Naive B cell (primary cell): ENCODE measurements at regions not wholly inside any gene's neighbourhood (a gene's known extent, or its start where the extent isn't known, plus 50 kb on each side); places are given as distances from the start of the nearest gene placed in this dataset.
A peak's percentile ranks its signal among the peaks of the same experiment; 100 is the strongest.
"Not testable (repeated sequence)": the region's sequence is repeated elsewhere in the genome, so short reads cannot be mapped to it uniquely, and the experiment has no call there.

ENCODE experiments used
- ATAC-seq, 2 donors: fragments of 150-1000 bp; cut with Tn5 transposase; 2 replicates each; pipeline ENCODE4 v1.10.0; 2021; ENCODE audit warnings: low read depth in 2 of 2, mild to moderate bottlenecking in 2 of 2, moderate library complexity in 2 of 2
- DNase-seq: peaks from one replicate; pipeline ENCODE4 v3.0.0; 2022
- H3K27ac Mint-ChIP-seq, 6 donors: one replicate each; pipeline ENCODE4 v1.8.0; 2020 to 2022; ENCODE audit warnings: mild to moderate bottlenecking in 6 of 6, mixed read lengths in 6 of 6, moderate library complexity in 5 of 6, inconsistent platforms in 2 of 6
- H3K27me3 Mint-ChIP-seq, 3 donors: one replicate each; pipeline ENCODE4 v1.8.0; 2021 to 2022; ENCODE audit warnings: mixed read lengths in 3 of 3, mild to moderate bottlenecking in 1 of 3
- H3K36me3 Mint-ChIP-seq, 2 donors: one replicate each; pipeline ENCODE4 v1.8.0; 2020 to 2022; ENCODE audit warnings: mixed read lengths in 2 of 2, inconsistent platforms in 1 of 2, mild to moderate bottlenecking in 1 of 2
- H3K4me1 Mint-ChIP-seq, 3 donors: one replicate each; pipeline ENCODE4 v1.8.0; 2020 to 2022; ENCODE audit warnings: mixed read lengths in 3 of 3, inconsistent platforms in 1 of 3, mild to moderate bottlenecking in 1 of 3, moderate library complexity in 1 of 3
- H3K4me3 Mint-ChIP-seq, 8 donors: one replicate each; pipeline ENCODE4 v1.8.0; 2020 to 2022; ENCODE audit warnings: mild to moderate bottlenecking in 8 of 8, mixed read lengths in 8 of 8, moderate library complexity in 8 of 8, inconsistent platforms in 2 of 8
- H3K9me3 Mint-ChIP-seq, 7 donors: one replicate each; pipeline ENCODE4 v1.8.0; 2020 to 2022; ENCODE audit warnings: mixed read lengths in 7 of 7, mild to moderate bottlenecking in 5 of 7, inconsistent platforms in 2 of 7, moderate library complexity in 1 of 7

GRCh38 chr4:44985938-44986337, 259.6 kb upstream of the GNPDA2 start:
- no peaks in the 10 kb centered on the region for H3K36me3 Mint-ChIP-seq

GRCh38 chr4:44985152-44985551, 258.8 kb upstream of the GNPDA2 start:
- H3K36me3 Mint-ChIP-seq = no peaks in the 10 kb centered on the region
- no peaks in the 10 kb centered on the region for H3K4me1 Mint-ChIP-seq
- no peak overlapping the region for H3K27ac Mint-ChIP-seq
- H3K4me3 Mint-ChIP-seq = no peak overlapping the region
- ATAC-seq (no peak), DNase-seq (no peak)
- peaks cover 0 to 11% (median 3%) of the 10 kb centered on the region in 7 donors for H3K9me3 Mint-ChIP-seq
- H3K27me3 Mint-ChIP-seq = no peaks in the 10 kb centered on the region

More at GRCh38 chr4:44985938-44986337, 259.6 kb upstream of the GNPDA2 start:
- Mint-ChIP-seq H3K27me3 (no peaks in the 10 kb centered on the region), H3K9me3 (peaks cover 0 to 11% (median 3%) of the 10 kb centered on the region in 7 donors), H3K4me1 (no peaks in the 10 kb centered on the region), H3K4me3 (no peak overlapping the region), H3K27ac (no peak overlapping the region)
- no peak for ATAC-seq
- no peak for DNase-seq

DNA sequence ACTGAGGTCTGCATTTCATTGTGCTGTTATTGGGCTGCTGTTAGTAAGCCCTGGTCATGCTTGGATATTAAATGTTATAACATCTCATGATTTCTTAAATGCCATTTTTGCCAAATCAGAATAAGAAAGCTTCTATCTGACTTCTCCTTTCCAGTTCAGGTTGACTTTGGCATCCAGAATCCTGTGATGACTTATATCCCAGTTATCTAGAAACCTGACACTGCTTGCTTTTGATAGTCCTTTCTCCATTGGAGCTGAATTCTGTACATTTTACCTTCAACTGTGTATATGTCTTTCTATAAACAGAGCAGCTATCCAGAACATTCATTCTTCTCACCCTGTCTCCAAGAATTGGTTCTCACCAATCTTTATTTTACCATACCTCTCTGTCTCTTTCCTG, 257.7 kb upstream of the GNPDA2 start:
- ATAC-seq (no peak), DNase-seq (no peak)
- Mint-ChIP-seq H3K4me1 (no peaks in the 10 kb centered on the region), H3K27me3 (no peaks in the 10 kb centered on the region), H3K36me3 (no peaks in the 10 kb centered on the region), H3K9me3 (peaks cover 0 to 10% (median 4%) of the 10 kb centered on the region in 7 donors), H3K4me3 (no peak overlapping the region), H3K27ac (no peak overlapping the region)

DNA sequence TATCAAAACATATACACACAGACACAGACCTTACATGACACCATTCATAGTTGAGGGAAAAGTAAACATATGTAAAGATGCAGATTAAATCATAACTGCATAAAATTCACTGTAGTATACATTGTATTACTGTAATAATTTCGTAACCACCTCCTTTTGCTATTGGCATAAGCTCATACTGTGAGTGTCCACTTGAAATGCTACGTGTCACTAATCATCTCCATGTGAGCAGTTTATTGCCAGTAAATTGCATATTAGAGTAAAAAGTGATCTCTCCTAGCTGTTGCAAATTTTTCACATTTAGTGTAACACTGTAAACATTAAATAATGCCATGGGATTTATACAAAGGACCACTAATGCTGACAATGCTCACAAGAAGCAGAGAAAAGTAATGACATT, 256.7 kb upstream of the GNPDA2 start:
- no peak for DNase-seq
- no peak for ATAC-seq
- Mint-ChIP-seq H3K4me1 (no peaks in the 10 kb centered on the region), H3K27me3 (no peaks in the 10 kb centered on the region), H3K36me3 (no peaks in the 10 kb centered on the region), H3K9me3 (peaks cover 0 to 6% (median 3%) of the 10 kb centered on the region in 7 donors), H3K4me3 (no peak overlapping the region), H3K27ac (no peak overlapping the region)

DNA sequence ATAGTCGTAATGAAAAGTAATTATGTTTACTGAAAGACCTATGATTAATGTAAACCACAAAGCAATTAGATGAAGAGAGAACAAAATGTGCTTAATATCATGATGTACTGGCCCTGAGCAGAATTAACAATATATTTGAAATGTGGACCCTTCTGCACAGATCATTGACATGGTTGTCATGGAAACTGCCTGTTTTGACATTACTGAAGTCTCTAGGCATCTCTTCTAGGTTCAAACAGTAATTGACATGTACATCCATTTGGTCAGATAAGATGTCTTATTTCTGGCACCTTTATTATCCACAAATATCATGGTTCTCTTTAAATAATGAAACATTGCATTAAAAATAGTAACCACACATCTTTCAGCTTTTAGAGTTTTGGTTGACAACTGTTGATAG, 251.7 kb upstream of the GNPDA2 start:
- Mint-ChIP-seq H3K4me1 (no peaks in the 10 kb centered on the region), H3K4me3 (no peak overlapping the region), H3K36me3 (no peaks in the 10 kb centered on the region), H3K9me3 (peaks cover 0 to 10% (median 3%) of the 10 kb centered on the region in 7 donors), H3K27ac (no peak overlapping the region), H3K27me3 (no peaks in the 10 kb centered on the region)
- no peak for DNase-seq
- no peak for ATAC-seq

DNA sequence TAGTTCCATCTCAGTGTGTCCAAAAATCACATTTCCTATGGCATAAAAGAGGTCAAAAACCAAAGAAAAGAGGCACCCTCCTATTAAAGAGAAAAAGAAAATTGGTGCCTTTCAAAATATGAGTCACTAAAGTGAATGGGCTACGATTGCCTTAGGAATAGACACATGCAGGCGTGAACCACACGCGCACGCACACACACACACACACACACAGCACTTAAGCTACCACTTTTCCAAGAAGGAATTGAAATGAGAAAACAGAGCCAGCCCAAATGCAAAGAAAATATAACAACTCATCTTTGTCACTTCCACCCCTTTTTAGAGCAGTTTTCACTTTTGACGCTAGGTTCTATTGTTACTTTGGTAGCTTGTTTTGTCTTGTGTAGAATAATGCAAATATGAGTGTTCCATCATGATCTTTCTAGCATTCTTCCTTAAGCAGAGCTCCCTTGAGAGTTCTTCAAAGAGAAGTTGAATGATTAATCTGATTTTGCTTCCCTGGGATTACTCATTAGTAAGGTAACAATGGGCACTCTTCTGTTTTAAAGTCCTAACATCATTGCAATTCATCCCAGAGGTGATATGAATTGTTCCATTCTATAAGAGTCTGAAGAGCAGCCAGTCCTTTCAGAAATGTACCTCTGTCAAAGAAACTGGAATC, 239.2 kb upstream of the GNPDA2 start:
- no peak overlapping the region for H3K27ac Mint-ChIP-seq
- no peaks in the 10 kb centered on the region for H3K4me1 Mint-ChIP-seq
- H3K36me3 Mint-ChIP-seq = no peaks in the 10 kb centered on the region
- ATAC-seq (no peak), DNase-seq (no peak)
- H3K4me3 Mint-ChIP-seq = no peak overlapping the region
- peaks cover 9 to 20% (median 11%) of the 10 kb centered on the region in 7 donors for H3K9me3 Mint-ChIP-seq
- H3K27me3 Mint-ChIP-seq = no peaks in the 10 kb centered on the region

GRCh38 chr4:44964086-44964485, 237.7 kb upstream of the GNPDA2 start:
- DNase-seq, H3K27ac Mint-ChIP-seq, H3K4me3 Mint-ChIP-seq, H3K27me3 Mint-ChIP-seq, H3K4me1 Mint-ChIP-seq, ATAC-seq, H3K36me3 Mint-ChIP-seq: not testable (repeated sequence)
- peaks cover 9 to 30% (median 19%) of the 10 kb centered on the region in 7 donors for H3K9me3 Mint-ChIP-seq

DNA sequence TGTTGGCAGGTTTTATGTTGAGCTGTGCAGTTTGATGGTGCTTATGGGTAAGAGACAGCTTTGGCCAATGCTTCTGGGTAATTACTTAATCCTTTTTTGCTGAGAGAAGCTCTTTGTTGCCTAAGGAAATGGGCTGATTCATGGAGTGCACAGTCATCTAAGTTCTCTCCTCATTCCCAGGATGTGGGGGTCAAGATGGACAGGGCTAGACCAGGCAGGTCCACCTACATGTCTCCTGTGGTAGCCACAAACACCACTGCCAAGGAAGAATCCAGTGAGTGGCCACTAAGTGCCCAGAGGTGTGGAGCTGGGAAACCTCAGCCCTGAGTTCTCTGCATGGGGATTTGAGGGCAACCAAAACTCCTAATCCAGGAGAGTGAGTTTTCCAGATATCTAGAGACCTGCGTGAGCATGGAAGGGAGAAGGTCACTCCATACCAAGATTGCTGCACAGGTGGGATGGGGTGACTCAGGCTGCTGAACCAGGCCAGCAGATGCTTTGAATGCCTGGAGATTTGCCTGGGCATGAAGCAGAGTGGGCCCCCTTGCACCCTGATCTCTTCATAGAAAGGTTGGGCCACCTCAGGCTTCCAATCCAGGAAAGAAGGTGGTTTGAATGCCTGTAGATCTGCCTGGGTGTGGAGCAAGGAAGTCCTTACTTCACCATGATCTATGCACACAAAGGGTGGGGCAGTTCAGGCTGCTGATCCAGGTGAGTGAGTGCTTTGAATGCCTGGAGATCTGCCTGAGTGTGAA, 234.8 kb upstream of the GNPDA2 start:
- H3K36me3 Mint-ChIP-seq = no peaks in the 10 kb centered on the region

GRCh38 chr4:44931720-44932119, 205.4 kb upstream of the GNPDA2 start:
- H3K4me3 Mint-ChIP-seq = no peak overlapping the region
- H3K9me3 Mint-ChIP-seq = peaks cover 0 to 2% (median 0%) of the 10 kb centered on the region in 7 donors

More for the DNA sequence above, 234.8 kb upstream of the GNPDA2 start:
- ATAC-seq = no peak
- Mint-ChIP-seq H3K27me3 (no peaks in the 10 kb centered on the region), H3K4me3 (no peak overlapping the region), H3K27ac (no peak overlapping the region), H3K4me1 (no peaks in the 10 kb centered on the region), H3K9me3 (peaks cover 11 to 40% (median 22%) of the 10 kb centered on the region in 7 donors)
- no peak for DNase-seq

GRCh38 chr4:44928785-44929184, 202.4 kb upstream of the GNPDA2 start:
- Mint-ChIP-seq H3K4me3 (no peak overlapping the region), H3K36me3 (no peaks in the 10 kb centered on the region), H3K27ac (no peak overlapping the region), H3K4me1 (no peaks in the 10 kb centered on the region), H3K27me3 (no peaks in the 10 kb centered on the region), H3K9me3 (peaks cover 0 to 2% (median 0%) of the 10 kb centered on the region in 7 donors)
- DNase-seq (no peak), ATAC-seq (no peak)

More at GRCh38 chr4:44931720-44932119, 205.4 kb upstream of the GNPDA2 start:
- no peak for DNase-seq
- Mint-ChIP-seq H3K36me3 (no peaks in the 10 kb centered on the region), H3K27ac (no peak overlapping the region), H3K27me3 (no peaks in the 10 kb centered on the region), H3K4me1 (no peaks in the 10 kb centered on the region)
- no peak for ATAC-seq

DNA sequence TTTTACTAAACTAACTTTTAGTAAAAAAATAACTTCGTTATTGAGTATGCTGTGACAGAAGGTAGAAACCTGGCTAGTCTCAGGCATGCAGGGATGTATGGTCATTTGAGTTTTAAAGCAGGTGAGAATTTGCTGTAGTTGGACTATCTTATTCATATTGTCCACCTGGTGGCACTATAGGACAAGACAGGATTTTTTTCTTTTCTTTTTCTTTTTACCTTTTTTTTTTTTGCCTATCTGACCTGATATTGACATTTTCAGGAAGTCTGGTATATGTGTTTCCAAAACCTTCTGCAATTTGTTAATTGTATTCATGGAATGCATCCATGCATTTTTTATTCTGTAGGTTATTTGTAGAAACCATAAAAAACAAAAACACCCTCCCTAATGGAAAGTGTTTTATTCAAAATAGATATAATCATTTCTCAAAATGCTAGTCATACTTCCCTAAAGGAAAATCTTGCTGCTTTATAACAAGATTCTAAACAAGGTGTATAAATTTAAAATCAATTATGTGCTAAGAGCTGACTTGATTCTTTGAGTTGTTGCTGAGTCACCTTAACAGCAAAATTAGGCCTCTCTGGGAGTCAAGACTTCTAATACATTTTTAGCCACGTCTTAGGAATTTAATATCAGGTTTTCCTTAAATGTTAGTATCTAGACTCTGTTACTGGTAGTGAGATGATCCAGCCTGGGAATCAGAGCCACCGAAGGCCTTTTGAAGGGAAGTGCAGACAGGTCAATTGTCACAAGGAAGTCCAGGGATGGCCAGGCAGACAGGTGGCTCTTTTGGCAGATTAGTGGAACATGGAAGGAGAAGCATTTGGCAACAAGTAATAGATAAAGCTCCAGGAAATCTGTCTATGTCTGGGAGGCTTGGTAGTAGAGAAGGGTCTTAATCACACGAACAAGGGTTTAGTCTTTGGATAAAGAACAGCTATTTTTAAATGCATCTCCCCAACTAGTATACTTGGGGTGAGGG, 201.3 kb upstream of the GNPDA2 start:
- Mint-ChIP-seq H3K9me3 (peaks cover 0 to 2% (median 0%) of the 10 kb centered on the region in 7 donors), H3K36me3 (no peaks in the 10 kb centered on the region), H3K4me1 (no peaks in the 10 kb centered on the region), H3K4me3 (no peak overlapping the region), H3K27ac (no peak overlapping the region), H3K27me3 (no peaks in the 10 kb centered on the region)
- ATAC-seq (no peak), DNase-seq (no peak)

GRCh38 chr4:44916411-44916810, 190.1 kb upstream of the GNPDA2 start:
- Mint-ChIP-seq H3K4me3 (peak overlapping the region in 4 of 8 donors; percentile 17 to 36 (median 28)), H3K9me3 (no peaks in the 10 kb centered on the region)

DNA sequence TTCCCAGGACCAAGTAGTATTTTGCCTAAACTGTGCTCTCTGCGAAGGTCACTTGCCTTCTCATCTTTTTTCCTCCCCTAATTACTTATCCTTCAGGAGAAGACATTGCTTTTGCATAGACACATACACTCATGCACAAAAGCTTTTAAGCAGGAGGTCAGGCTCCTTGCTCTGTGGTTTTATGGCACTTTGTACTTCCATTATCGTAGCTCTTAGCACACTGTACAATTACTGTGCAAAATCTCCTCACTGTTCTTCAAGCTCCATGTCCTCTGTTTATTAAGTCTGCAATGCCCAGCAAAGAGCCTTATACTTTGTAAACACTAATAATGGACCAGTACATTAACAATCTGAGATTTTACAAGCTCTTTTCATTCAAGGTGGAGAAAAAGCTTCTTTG, 188.4 kb upstream of the GNPDA2 start:
- H3K36me3 Mint-ChIP-seq = no peaks in the 10 kb centered on the region
- H3K4me3 Mint-ChIP-seq = no peak overlapping the region
- H3K27me3 Mint-ChIP-seq = no peaks in the 10 kb centered on the region
- no peak overlapping the region for H3K27ac Mint-ChIP-seq
- peaks cover 0 to 6% (median 0%) of the 10 kb centered on the region in 3 donors for H3K4me1 Mint-ChIP-seq
- DNase-seq (no peak), ATAC-seq (no peak)
- H3K9me3 Mint-ChIP-seq = no peaks in the 10 kb centered on the region

More at GRCh38 chr4:44916411-44916810, 190.1 kb upstream of the GNPDA2 start:
- no peaks in the 10 kb centered on the region for H3K36me3 Mint-ChIP-seq
- H3K27ac Mint-ChIP-seq = peak overlapping the region in 1 of 6 donors; percentile 29
- ATAC-seq = no peak
- no peak for DNase-seq
- no peaks in the 10 kb centered on the region for H3K27me3 Mint-ChIP-seq
- peaks cover 0 to 6% (median 0%) of the 10 kb centered on the region in 3 donors for H3K4me1 Mint-ChIP-seq
